HG02588 (cell line): ENCODE measurements at regions not wholly inside any gene's neighbourhood (a gene's known extent, or its start where the extent isn't known, plus 50 kb on each side); places are given as distances from the start of the nearest gene placed in this dataset.

Experiments used
- ATAC-seq: cut with Tn5 transposase; IDR thresholded peaks from one replicate; pipeline ENCODE4 v1.9.1; 2021; ENCODE audit warnings: mild to moderate bottlenecking, moderate library complexity; ENCODE audit not compliant: unreplicated experiment

DNA sequence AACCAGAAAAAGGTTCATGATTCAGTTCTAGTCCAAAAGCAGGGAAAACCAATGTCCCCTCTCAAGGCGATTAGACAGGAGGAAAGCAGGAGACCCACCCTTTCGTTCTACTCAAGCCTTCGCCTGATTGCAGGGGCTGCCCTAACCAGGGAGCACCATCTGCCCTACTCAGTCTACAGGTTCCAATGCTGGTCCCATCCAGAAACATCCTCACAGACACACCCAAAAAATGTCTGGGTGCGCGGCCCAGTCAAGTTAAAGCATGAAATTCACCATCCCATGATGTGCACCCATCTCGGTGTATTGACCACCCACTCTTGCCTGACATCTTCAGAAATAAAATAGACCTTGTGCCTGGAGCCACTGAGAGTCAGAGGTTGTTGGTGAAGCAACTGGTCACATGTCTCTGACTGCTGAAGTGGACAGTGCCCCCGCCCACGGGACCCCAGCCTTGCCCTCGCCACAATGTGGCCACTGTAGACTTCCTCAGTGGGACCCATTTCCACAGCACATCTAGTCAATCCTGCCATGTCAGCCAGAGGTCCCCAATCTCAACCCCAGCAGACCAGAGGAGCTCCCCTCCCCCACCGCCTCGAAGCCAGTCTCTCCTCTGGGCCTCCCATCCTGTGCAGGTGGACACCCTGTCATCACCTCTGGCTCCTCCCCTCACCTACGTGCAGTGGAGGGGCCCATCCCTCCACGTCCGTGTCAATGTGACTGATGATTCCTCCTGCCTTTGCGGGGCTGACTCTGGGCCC lies 116.3 kb upstream of the PPP2R2D start:
- ATAC-seq: no peak

DNA sequence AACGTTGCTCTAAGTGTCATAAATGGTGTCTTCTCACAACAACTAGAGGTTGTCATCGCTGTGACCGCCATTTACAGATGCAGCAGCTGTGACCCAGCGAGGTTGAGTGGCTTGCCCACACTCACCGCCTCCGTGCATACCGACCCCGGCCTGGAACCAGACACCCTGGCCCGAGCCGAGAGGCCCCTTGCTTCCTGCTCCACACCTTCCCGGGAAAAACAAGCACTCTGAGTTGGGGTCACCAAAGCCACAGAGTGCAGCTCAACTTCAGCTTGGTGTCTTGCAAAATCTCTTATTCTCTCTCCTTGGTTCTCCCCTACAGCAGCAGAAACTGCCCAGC lies 115.7 kb upstream of the PPP2R2D start:
- ATAC-seq: no peak

DNA sequence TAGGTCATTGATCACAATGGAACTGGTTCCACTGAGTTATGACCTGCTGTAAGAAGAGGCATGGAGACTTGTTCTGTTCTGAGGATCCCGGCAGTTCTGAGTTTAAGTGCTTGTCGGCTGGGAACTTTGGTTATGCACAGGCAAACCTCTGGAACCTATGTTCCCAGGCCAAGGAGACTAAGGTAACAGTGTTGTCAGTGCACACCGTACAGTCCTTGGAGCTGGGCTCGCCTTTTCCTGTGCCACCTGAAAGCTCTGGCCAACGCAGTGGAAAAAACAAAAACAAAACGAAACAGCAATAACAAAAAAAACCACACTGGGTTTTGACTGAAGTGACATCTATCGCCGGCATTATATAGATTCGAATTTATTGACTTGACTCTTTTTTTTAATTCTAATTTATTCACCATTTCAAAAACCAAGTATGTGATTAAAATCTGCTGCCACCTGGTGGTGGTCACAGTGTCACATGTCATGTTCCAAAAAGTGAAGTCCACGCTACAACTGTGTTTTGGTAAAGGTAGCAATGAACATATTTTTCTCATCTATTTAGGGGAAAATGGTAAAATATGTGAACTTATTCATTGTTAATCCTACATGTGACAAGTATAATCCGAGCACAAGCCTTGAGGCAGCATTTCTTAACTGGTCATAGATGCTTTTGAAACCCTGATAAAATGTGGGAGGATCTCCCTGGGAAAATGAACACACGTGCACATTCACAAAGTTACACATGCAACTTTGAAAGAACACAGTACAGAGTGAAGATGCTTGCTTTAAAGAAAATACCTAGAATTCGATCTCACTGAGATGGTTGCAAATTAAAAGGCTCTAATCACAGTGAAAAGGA lies 113.8 kb upstream of the PPP2R2D start:
- no peak for ATAC-seq

DNA sequence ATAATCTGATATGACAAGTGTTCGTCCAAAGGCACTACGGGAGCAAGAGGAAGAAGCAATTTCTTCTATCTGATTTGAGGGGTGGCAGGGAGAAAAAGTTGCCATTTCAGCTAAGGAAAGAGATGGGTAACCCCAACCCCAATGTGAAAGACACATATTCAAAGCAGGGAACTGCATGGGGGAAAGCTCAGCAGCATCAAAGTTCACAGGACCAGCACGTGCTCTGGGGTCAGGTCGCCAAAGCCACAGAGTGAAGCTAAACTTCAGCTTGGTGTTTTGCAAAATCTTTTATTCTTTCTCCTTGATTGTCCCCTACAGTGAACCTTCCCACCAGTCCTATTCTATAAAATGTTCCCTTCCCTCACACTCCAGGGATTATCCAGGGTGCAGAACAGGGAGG lies 112.8 kb upstream of the PPP2R2D start:
- no peak for ATAC-seq

DNA sequence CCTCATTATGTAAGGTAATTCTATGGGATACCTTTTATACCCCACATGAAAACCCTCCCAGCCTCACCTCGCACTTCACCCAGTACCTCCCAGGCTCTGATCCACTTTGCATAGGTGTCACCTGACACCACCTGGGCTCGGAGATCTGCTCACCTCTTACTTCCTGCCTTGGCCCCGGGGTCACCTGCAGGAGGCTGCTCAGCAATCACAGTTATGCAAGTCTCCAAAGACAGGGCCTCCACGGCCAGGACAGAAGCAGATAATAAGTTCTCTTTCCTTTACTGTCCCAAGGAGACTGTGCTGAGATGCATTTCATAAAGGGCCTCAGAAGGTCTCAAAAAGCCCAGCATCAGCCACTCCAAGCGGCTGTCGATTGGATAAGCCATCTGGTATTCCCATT lies 112.4 kb upstream of the PPP2R2D start:
- no peak for ATAC-seq

DNA sequence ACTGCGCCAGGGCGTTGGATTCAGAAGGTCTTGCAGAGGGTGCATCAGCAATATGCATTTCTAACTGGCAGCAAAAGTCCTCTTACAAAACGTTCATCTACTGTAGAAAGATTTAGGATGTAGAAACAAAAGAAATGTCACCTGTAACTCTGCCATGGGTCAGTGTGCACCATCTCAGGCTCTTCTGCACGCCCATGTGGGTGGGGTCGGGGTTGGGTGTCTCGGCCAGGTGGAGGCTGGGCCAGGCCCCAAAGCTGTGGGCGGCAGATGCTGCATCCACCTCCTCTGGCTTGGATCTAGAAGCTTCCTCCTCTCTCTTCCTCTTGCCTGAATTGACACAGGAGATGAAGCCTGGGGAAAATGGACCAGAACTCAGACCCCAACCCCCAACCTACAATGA lies 111.3 kb upstream of the PPP2R2D start:
- ATAC-seq: no peak

DNA sequence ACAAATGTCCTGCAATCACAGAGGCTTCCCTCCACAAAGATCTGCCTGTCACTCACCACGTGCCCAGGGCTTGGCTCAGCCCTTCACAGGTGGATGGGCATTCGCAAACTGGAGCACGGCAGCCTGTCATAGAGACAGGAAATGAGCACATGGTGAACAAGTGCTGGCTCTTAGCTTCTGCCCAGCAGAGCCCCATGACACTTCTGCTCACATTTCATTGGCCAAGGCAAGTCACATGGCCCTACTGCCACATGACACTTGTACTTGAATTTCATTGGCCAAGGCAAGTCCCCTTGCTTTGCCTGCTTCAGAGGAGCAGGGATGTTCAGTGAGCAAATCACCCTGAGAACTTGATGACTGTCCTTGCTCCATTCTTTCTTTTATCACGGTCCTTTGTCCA lies 110.8 kb upstream of the PPP2R2D start:
- ATAC-seq: no peak

DNA sequence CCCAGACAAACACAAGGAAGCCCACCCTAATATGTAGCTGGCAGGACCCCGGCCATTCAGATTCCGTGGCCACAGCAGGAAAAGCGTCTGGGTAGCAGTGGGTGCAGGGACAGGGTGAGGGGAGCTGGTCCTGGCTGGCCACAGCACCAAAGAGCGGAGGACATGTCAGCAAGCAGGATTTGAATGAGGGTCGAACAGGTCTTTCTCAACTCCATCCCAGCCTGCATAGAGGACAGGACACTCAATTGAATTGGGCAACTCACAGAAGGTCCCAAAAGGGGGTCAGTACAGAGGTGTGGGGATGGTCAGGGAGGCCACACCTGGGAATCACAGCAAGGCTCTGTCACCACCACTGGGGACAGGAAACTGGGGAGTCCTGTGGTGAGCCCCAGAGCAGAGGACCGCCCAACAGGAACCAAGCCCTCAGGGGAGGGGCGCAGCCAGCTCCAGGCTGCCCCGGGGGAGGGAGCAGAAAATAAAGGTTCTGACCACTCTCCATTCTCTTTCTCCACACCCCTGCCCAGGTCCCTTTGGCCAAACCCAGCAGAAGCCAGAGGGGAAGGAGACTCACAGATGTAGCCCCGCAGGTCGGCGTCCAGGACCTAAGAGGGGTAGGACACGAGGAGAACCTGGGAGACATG lies 108.7 kb upstream of the PPP2R2D start:
- ATAC-seq: no peak

DNA sequence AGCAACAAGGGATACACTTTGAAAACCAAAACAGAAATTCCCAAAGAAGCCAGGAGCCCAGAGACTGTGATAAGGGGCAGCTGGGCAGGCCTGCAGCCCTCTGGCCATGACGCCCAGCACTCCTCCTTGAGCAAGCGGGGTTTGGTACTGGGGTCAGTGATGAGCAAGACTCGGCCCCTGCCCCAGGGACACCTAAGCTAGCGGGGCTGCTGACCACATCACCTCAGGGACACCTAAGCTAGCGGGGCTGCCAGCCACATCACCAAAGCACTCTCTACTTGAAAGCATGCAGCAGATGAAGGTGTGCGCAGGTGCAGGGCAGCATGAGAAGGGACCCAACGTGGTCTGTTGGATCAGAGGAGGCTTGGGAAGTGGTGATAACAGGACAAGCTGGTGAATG lies 108.0 kb upstream of the PPP2R2D start:
- no peak for ATAC-seq

DNA sequence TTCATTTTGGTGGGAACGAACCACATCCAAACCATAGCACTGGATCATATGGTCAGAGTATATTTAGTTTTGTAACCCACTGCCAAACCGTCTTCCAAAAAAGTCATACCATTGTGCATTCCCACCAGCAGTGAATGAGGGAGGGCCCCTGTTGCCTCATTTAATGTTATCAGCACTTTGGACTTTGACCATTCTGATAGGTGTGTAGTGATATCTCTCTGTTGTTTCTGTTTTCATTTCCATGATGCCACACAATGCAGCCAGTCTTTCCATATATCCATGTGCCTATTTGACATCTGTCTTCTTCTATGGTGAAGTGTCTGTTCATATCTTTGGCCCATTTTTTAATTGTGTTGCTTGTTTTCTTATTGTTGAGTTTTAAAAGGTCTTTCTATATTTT lies 105.0 kb upstream of the PPP2R2D start:
- ATAC-seq: no peak

DNA sequence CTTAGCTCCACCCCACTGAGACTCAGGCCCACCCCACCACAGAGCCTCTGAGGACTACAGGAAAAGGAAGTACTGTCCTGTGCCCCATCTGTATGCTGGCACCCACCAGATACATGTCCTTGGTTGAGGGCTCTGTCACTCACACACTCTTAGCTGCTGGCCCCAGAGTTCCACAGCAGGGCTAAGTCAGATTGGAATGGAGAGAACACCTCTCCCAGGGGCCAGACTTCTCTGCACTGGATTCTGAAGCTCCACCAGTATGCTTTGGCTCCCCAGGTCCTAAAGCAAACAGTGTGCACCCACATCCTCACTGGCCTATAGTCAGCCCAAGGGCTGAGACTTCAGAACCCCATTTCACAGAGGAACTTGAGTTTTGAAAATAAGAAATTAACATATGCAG lies 103.2 kb upstream of the PPP2R2D start:
- no peak for ATAC-seq

DNA sequence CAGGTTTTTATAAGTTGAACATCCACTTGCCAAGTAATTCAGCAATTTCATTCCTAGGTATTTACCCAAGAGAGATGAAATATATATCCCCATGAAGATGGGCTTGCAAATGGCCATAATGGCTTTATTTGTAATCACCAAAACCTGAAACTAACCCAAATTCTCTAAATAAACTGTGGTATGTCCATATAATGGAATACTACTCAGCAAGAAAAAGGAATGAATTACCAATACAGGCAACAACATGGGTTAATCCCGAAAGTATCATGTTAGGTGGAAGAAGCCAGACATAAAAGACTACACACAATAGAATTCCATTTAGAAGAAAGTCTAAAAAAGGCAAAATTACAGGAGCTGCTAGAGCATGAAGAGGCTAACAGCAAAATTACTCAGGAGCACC lies 101.4 kb upstream of the PPP2R2D start:
- no peak for ATAC-seq

DNA sequence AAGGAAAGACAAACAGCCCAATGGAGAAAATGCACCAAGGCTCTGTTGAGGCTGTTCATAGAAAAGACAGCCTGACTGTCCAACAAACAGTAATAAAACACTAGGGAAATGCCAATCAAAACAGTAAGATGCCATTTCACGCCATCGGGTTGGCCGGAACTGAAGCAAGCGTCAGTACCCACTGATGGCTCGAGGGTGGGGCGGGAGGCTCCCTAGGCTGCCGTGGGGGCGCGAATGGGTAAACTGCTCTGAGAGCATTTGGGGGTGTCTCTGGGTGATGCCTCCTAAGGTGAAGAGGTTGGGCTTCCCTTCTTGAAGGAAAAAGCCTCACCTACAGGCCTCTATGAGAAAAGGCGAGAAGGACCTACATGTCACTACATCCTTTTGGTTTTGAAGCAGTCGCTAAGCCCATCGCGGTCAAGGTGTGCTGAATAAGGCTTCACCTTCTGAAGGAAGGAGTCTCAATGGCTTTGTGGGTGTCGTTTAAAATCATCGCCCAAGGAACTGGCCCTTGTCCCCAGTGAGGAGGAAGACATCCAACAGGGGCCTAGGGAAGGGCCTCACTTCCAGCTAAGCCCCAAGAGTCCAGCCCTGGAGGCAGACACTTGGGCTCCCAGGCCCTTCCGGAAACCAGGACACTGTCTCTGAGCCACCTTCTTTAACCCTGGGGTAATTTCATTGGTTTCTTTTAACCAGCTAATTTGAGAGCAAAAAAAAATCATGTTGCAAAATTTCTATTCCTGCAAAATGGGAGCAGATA lies 98.5 kb upstream of the PPP2R2D start:
- ATAC-seq: no peak

DNA sequence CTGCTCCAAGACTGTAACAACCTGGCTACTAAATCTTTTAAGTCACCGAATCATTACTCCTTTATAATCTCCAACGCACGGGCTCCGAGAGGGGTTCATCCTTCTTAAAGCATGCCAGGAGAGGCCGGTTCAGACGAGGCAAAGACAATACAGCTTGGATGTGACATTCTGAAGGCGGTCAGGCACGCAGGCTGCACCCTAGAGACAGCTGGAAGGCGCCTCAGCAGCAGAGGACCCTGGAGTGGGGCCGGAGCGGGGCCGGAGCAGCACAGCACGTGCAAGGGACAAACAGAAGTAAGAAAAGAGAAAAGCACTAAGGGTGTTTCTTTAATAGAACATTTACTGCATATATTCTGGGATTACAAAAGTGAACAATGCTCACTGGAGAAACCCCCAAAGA lies 97.8 kb upstream of the PPP2R2D start:
- ATAC-seq: no peak

DNA sequence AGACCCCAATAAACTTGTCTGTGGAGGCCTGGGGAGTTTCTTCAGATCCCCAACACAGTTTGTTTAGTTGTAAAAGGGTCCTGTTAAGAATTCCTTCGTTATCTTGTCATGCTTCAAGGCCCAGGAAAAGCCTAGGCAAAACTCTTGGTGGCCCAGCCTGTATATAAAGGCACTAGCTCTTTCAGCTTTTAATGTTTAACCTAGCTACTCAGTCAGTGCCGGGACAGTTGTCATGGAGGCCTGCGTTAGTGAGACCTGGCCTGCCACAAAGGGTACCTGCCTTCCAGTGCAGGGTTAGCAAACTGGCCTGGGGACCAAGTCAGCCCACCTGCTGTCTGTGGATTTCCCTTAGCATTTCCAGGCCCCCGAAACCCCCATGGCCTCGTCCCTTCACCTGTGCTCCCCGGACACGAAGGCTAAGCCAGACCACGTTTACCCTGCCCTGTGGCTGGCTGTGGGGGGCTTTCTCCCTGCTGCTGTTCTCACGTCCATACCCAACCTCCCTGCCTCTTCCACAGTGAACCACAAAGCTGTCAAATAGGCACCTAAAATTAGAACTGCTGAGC lies 96.9 kb upstream of the PPP2R2D start:
- ATAC-seq: no peak

DNA sequence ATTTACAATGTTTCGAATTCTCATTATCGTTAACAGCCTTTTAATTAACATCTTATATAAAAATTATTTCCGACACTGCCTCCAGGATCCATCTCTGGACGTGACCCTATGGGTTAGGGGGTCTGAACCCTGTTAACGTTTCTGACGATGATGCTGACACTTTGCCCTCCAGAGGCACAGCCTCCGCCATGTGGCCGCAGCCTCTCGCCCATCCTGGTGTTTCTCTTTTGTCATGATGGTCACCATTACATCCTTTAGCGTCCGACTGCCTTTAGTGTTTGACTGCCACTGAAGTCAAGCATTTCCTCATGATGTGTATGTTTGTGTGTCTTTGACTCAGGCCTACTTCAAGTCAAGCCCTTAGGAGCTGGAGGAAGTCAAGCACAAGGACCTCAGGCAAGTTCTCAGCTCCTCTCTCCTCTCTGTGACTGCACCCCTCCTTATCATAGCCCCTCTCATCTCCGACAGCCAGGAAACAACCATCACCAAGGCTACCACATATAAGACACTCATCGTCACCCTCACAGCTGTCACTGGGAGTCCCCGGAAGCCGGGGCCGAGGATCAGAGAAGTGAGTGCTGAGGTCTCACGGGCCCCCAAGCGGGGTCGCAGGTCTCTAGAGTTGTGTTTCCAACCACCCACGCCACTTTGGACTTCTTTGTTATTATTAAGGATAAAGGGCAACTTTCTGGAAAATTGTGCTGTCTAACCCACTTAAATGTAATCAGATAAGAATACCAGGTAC lies 96.1 kb upstream of the PPP2R2D start:
- ATAC-seq: no peak

DNA sequence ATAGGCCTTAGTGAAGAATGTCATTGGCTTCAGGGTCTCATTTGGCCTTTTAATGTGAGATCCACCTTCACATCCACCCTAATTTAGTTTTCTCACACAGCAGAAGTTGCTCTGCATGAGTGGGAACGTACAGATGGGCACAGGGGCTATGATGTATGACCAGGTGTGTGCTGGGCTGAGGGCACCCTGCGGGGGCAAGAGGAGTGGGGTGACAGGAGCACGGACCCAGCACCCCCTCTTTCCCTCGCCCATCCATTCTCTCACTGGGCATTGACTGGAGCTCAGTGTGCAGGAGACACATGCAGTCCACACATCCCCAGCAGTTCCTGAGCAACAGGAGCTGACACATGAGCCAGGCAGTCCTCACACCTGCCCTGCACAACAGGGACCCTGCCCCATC lies 95.1 kb upstream of the PPP2R2D start:
- ATAC-seq: no peak

DNA sequence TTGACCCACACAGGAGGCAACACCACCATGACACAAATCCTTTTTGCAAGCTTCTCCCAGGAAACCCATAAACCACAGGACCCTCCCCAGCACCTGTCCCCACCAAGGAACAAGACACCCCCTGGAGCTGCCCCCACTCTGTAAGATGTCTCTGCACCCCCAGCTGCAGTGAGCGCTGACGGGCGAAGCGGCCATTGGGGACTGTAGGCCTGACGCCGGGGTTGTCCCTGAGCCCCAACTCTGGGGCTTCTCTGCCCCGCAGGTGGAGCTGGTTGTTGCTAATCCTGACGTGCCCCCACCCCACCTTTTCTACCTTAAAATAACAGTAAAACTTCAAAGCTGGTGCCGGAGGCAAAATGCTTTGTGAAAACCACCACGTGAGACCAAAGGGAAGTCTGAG lies 94.7 kb upstream of the PPP2R2D start:
- ATAC-seq: no peak

DNA sequence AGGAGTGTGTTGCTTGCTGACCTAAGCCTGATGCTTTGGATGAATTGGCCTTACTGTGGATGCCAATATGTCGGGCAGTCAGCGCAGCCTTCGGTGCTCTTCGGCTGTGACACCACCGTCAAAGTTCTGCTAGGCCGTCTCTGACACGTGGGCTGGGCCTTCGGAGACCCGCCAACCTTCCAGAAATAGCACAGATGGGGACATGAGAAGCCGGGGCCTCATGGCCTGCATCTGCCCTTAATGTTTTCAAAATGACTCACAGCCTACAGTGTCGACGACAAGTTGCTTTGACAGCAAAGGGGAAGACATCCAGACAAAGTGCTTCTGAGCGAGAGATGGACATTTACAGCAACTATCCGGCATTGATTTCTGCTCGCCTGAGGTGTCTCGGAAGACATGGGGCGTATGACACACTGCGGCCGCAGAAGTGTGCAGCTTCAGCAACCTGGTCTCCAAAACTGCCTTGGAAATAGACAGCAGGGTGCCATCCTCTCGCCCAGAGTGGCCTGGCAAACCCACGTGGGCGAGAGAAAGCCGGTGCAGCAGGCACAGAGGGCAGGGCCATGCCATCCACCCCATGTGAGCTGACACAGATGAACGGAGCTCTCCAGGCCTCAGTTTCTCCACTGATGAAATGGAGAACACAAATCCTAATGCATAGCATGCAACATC lies 94.0 kb upstream of the PPP2R2D start:
- ATAC-seq: no peak
